Activated CD8-positive, alpha-beta memory T cell treated with anti-CD3 and anti-CD28 coated beads for 36 hours (primary cell): ENCODE measurements at regions not wholly inside any gene's neighbourhood (a gene's known extent, or its start where the extent isn't known, plus 50 kb on each side); places are given as distances from the start of the nearest gene placed in this dataset.

Experiments used
- CTCF ChIA-PET: fragments of 350-600 bp; sonication (Branson Sonifier 250); formaldehyde crosslinking; loops from one replicate; lab custom pipeline; 2021; ENCODE audit warnings: antibody characterized with exemption; lab: Charles Lee
- POLR2A ChIA-PET: fragments of 350-600 bp; sonication (Branson Sonifier 250); formaldehyde crosslinking; loops from one replicate; lab custom pipeline; 2021; ENCODE audit warnings: antibody characterized with exemption; lab: Charles Lee

GRCh38 chr13:23488442-23488841 lies 54.9 kb upstream of the SACS start:
- CTCF ChIA-PET, result no interaction called here
- POLR2A ChIA-PET, result no interaction called here

GRCh38 chr13:23496255-23496654 lies 62.8 kb upstream of the SACS start:
- ChIA-PET CTCF (no interaction called here), POLR2A (no interaction called here)

GRCh38 chr13:23497191-23497590 lies 63.7 kb upstream of the SACS start:
- ChIA-PET POLR2A (no interaction called here), CTCF (no interaction called here)

- ChIA-PET CTCF (no interaction called here), POLR2A (no interaction called here)
Observed at GRCh38 chr13:23500849-23501248, 67.3 kb upstream of the SACS start.

DNA sequence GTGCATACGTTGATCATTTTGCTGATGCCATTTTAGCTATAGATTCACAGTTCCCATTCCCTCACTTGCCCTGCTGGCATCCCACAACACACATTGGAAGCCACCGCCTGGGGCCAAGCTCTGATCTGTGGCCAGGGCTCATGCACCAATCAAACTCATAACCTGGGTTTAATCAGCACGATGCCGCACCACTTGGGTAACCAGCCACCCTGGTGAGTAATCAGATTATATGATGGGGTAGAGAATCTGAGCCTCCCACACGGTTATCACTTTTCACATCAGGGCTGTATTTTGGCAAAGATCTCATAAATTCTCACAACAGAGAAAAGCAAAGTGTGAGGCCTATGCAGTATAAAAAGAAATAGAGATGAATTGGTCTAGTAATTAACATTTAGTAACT lies 66.0 kb upstream of the TNFRSF19 start:
- ChIA-PET CTCF (no interaction called here), POLR2A (no interaction called here)

GRCh38 chr13:23505007-23505406 lies 65.2 kb upstream of the TNFRSF19 start:
- ChIA-PET CTCF (no interaction called here), POLR2A (no interaction called here)

DNA sequence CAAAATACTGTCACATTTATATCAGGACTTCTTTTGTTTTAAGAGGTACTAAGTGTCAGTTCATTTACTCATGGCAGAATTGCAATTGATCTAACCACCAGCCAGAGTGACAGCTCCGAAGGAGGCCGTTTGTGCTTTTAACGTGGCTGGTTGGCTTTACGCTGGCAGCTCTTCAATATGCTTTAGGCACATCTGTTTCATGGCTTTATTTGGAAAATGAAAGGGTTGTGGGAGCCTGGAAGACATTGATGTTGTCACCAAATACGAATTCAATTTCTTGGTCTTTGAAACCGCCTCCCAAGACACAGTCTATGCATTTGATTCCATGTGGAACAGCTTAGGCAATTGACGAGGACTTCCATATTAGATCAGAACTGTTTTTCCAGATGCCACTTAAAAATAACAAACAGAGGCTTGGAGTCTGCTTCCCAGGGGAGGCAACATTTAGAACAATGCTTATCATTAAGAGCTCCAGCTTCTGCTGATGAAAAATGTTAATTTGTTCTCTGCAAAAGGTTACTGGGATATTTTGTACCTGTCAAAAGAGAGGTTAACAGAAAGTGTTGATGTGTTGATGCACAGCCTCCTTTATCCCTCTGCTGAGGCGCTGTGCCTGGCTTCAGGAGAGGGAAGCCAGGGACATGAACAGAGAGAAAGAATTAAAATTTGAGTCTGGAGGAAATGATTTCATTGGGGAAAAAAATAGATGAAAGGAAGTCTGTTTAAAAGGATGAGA lies 64.0 kb upstream of the TNFRSF19 start:
- ChIA-PET CTCF (no interaction called here), POLR2A (interaction anchor here (0.6 kb wide), 1 partner anchor 78 kb away, joined by 9 read pairs; no protein-coding TSS in a partner anchor)

DNA sequence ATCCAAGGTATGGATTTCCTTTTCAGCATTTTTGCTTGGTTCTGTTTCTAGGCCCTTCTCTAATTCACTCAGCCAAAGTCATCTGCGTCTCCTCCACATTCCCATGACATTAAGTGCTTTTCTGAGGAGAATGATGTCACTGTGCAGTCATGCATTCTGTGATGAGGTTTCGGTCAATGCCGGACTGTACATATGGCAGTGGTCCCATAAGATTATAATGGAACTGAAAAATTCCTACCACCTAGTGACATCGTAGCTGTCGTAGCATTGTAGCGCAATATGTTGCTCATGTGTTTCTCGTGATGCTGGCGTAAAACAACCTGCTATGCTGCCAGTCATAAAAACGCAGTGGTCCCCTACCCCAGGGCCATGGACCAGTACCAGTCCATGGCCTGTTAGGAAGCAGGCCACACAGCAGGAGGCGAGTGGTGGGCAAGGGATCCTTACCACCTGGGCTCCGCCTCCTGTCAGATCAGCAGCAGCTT lies 63.4 kb upstream of the TNFRSF19 start:
- POLR2A ChIA-PET, result no interaction called here
- CTCF ChIA-PET, result no interaction called here

DNA sequence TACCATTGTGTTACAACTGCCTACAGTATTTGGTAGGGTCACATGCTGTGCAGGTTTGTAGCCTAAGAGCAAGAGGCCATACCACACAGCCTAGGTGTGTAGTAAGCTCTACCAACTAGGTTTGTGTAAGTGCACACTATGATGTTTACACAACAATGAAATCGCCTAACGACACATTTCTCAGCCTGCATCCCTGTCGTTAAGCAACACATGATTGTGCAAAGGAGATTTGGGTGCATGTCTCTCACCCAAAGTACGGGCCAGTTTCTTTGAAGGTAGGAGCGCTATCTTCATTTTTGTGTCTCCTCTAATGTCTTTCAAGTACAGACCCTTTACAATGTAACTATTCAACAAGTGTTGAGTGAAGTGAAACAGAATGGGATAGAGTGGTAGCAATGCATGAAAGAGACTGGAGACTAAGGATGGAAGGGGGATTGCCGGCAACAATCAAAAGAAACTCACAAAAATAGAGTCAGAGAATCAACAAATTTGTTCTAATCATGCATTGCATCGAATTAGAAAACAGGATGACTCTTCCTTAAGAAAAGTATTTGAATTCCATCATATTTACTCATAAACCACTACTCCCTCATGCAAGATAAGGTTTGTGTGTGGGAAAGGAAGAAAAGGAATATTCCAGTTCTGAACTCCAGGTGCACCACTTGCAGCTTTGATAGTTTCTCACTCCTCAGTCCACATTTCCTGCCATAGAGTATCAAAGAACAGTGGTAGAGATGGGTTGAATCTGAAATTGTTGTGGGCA lies 60.2 kb upstream of the TNFRSF19 start:
- CTCF ChIA-PET, result no interaction called here

GRCh38 chr13:23510544-23510916 lies 59.7 kb upstream of the TNFRSF19 start:
- ChIA-PET CTCF (no interaction called here), POLR2A (no interaction called here)

More for the DNA sequence above, 60.2 kb upstream of the TNFRSF19 start:
- POLR2A ChIA-PET, result no interaction called here

DNA sequence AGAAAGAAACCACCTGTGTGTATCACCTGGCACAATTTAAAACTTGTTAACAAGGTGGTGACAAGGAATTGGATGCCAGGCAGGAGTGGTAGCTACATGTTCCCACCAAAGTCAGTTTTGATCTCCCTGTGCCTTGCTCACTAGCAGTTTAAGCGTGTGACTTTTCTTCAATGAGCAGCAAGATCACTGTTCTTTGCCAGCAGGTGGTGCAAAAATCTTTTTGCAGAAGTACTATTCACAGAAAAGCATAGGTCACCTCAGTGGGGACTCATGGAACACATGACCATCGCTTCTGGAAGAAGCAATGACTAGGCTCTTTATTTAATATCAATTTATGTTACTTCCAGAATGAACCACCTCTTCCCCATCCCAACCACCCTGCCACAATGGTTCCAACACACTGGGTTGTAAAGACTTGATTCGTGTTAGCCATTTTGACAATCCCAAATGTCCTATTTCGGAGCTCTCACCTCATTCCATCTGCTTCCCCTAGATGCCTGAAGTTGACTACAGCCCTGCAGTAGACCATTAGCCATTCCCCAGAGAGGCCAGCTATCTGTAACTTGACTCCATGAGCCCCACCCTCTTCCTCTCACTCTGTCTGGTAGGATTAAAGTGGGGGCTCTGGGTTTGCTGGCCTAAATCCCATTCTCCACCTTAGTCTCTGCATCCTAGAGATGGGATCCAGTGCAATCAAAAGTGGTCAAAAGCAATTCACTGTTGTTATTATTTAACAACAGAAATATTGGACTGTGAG lies 59.1 kb upstream of the TNFRSF19 start:
- POLR2A ChIA-PET, result no interaction called here
- CTCF ChIA-PET, result no interaction called here

- POLR2A ChIA-PET, result no interaction called here
- CTCF ChIA-PET, result no interaction called here
Observed at GRCh38 chr13:23512762-23513395, 57.3 kb upstream of the TNFRSF19 start.

- ChIA-PET CTCF (no interaction called here), POLR2A (no interaction called here)
Observed at GRCh38 chr13:23513455-23513854, 56.8 kb upstream of the TNFRSF19 start.

- ChIA-PET CTCF (no interaction called here), POLR2A (no interaction called here)
Observed at GRCh38 chr13:23514076-23514475, 56.1 kb upstream of the TNFRSF19 start.

GRCh38 chr13:23515116-23515515 lies 55.1 kb upstream of the TNFRSF19 start:
- POLR2A ChIA-PET, result no interaction called here
- CTCF ChIA-PET, result no interaction called here

DNA sequence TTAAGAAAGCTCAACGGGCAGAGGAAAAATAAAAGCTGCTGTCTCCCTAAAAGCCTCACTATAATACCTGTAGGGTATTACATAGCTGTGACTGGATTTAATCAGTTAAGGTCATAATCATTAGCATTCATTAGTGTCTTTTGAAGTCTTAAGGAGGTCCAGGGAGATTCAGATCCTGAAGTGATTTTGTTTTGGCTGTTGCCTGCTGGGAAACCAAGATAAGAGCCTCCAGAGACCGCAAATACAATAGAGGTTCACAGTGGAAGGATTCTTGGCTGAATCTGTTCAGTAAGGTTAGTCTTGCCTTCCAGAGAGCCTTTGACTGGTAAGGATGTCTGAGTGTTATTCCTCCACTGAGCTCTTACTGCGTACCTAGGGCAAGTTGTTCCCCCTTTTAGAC lies 54.0 kb upstream of the TNFRSF19 start:
- POLR2A ChIA-PET, result no interaction called here
- CTCF ChIA-PET, result no interaction called here

- POLR2A ChIA-PET, result no interaction called here
- CTCF ChIA-PET, result no interaction called here
Observed at GRCh38 chr13:23516702-23517101, 53.5 kb upstream of the TNFRSF19 start.

DNA sequence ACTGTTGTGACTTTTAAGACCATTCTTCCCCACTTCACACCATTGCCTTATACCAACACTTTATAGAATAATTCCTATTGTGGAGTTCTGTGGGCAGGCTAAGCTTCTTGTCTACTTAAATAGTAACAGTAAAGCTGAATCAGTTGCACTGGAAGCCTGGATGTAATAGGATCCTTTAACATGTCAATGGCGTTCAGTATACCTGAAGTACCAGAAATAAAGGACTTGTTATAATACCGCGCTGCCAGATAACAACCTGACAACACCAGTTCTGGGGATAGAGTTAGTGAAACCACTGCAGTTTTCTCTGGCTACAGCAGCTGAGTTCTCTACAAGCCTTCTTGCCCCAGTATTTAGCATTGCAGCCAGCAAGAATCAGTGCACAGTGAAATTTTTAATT lies 52.0 kb upstream of the TNFRSF19 start:
- ChIA-PET CTCF (no interaction called here), POLR2A (no interaction called here)
